ENCODE measurements at regions not wholly inside any gene's neighbourhood (a gene's known extent, or its start where the extent isn't known, plus 50 kb on each side); places are given as distances from the start of the nearest gene placed in this dataset.

DNA sequence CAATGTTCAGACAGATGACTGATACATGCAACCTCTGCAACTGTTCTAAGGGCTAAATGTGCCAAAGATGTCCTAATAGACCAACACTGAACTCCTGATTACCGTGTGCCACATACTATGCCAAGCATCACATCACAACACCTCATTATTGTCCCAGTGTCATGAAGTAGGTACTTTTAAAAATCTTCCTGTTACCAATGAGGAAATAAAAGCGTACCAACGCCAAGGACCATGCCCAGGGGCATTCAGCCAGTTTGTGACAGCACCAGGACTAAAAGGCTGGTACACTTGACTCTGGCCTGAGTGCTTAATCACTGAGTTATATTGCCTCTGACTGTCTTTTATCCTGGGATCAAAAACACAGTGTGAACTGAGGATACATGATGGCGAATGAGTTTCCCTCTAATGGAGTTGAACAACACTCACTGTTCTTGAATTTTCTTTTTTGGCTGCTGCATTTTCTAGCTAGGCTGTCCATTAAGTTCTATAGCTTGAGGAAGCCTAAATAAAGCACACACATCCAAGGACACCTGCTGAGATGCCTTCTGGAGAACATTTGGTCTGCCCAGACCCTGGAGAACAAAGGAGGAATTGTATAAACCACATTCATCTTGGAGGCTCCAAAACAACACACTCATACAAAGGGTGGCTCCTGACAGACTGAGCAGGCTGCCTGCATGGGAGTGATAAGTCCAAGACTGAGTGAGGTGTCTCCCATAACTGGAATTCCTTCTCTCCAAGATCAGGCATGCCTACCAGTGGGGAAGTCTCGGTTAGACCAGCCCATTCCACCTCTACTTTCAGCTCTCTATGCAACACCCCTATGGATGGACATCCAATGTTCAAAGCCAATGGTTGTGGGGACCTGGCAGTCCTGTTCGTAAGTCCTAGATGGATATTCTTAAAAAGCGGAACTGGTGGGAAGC is 126.7 kb upstream of the PRICKLE2 start:
- TF ChIP-seq, protein P1, sequence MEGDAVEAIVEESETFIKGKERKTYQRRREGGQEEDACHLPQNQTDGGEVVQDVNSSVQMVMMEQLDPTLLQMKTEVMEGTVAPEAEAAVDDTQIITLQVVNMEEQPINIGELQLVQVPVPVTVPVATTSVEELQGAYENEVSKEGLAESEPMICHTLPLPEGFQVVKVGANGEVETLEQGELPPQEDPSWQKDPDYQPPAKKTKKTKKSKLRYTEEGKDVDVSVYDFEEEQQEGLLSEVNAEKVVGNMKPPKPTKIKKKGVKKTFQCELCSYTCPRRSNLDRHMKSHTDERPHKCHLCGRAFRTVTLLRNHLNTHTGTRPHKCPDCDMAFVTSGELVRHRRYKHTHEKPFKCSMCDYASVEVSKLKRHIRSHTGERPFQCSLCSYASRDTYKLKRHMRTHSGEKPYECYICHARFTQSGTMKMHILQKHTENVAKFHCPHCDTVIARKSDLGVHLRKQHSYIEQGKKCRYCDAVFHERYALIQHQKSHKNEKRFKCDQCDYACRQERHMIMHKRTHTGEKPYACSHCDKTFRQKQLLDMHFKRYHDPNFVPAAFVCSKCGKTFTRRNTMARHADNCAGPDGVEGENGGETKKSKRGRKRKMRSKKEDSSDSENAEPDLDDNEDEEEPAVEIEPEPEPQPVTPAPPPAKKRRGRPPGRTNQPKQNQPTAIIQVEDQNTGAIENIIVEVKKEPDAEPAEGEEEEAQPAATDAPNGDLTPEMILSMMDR (conservative IDR thresholded peaks at IDR 0.05; ENCODE audit: control insufficient read depth, insufficient read depth, low read depth, low read length), result no peak
- DNase-seq (ENCODE audit: low read depth), result no peak
- H3K4me3 ChIP-seq (ENCODE audit: control insufficient read depth, low read depth, low read length), result no peak overlapping the region

DNA sequence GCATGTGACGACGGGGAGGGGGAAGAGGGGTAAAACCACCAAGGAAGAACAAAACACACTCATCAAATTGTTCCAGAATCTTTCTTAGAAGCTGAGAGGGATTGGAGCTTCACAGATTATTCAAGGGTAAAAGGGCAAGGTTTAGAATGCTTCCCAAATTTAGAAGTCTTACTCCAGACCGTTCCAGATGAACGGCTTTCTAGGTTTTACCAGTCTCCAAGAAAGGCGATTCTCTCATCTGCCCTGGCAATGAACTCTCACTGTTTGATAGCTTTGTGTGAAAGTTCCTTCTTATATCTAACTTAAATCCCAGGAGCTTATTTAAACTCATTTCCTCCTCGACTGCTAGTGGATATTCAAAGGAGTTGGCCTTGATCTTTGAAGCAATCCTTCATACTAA is 124.3 kb upstream of the PRICKLE2 start:
- TF ChIP-seq, protein P1 (conservative IDR thresholded peaks at IDR 0.05; ENCODE audit: control insufficient read depth, insufficient read depth, low read depth, low read length), result no peak
- no peak for DNase-seq (ENCODE audit: low read depth)
- no peak overlapping the region for H3K4me3 ChIP-seq (ENCODE audit: control insufficient read depth, low read depth, low read length)

DNA sequence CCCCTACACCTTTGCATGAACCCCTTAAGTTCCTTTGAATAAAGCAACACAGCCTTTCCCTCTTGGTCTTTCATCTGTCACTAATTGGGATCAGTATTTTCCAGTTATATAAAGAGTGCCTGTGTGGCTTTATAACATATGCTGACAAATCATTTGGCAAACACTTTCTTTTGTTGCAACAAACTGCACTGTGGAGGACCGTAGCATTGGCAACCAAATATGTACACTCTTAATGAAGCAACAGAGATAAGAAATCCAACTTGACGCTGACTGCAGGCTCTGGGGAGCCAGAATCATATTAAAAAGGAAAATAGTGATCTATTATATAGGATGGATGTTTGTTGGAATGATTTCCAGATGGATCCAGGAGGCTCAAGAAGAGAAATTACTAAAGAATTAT is 120.1 kb upstream of the PRICKLE2 start:
- DNase-seq (ENCODE audit: low read depth), result peak; percentile 90
- no peak overlapping the region for H3K4me3 ChIP-seq (ENCODE audit: control insufficient read depth, low read depth, low read length)
- TF ChIP-seq, protein P1 (conservative IDR thresholded peaks at IDR 0.05; ENCODE audit: control insufficient read depth, insufficient read depth, low read depth, low read length), result no peak

DNA sequence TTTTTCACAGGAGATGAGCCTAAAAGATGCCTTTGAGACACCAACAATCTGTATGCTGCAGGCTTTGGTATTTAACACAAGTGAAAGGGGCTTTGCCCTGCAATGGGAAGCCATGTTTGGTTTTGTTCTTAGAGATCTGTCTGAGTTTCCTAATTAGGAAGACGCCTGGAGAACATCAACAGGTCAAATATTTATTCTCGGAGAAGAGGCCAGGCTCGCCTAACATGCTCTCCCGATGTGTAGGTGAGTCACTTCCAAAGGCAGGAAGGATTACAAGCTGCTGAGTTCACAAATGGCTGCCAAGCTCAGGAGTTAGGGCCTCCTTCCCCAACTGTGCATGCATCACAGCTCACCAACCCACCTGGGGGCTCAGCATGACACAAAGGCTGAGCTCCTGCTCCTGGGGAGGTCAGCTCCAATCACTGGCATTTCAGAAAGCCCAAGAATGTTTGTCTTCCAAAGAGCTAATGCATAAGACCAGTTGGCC is 119.5 kb upstream of the PRICKLE2 start:
- TF ChIP-seq, protein P1 (conservative IDR thresholded peaks at IDR 0.05; ENCODE audit: control insufficient read depth, insufficient read depth, low read depth, low read length), result no peak
- H3K4me3 ChIP-seq (ENCODE audit: control insufficient read depth, low read depth, low read length), result no peak overlapping the region
- DNase-seq (ENCODE audit: low read depth), result peak; percentile 90

DNA sequence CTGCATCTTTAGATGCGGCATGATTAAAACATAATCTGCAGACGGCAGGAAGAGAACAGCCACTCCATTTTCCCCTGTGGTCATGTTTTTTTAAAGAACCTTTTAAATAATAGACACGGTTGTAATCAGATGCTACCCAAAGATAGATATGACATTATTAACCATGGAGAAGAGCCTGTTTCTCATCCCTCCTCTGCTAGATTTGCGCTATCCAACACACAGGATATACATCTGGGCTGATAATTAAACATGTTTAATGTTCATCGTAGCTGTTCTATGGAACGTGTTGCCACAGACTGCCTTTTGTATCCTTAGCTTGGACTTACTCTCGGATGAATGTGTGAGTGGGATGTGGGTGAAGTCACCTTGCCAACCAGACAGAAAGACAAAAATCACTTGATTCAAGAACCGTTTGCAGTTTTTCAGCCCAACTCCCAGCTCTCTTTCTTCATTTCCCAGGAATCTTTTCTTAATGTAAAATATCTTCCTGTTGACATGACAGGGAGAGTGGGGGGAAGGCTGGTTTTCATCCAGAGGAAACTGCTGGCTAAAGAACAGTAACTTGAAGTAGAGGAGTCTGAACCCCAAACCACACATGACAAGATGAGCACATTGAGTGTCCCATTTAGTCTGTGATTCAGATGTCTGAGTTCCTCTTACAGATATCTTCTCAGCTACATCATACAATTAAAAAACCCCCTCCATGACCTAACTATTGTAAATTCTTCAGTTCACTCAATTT is 118.6 kb upstream of the PRICKLE2 start:
- H3K4me3 ChIP-seq (ENCODE audit: control insufficient read depth, low read depth, low read length), result no peak overlapping the region
- peak; percentile 81 for DNase-seq (ENCODE audit: low read depth)
- TF ChIP-seq, protein P1 (conservative IDR thresholded peaks at IDR 0.05; ENCODE audit: control insufficient read depth, insufficient read depth, low read depth, low read length), result no peak

DNA sequence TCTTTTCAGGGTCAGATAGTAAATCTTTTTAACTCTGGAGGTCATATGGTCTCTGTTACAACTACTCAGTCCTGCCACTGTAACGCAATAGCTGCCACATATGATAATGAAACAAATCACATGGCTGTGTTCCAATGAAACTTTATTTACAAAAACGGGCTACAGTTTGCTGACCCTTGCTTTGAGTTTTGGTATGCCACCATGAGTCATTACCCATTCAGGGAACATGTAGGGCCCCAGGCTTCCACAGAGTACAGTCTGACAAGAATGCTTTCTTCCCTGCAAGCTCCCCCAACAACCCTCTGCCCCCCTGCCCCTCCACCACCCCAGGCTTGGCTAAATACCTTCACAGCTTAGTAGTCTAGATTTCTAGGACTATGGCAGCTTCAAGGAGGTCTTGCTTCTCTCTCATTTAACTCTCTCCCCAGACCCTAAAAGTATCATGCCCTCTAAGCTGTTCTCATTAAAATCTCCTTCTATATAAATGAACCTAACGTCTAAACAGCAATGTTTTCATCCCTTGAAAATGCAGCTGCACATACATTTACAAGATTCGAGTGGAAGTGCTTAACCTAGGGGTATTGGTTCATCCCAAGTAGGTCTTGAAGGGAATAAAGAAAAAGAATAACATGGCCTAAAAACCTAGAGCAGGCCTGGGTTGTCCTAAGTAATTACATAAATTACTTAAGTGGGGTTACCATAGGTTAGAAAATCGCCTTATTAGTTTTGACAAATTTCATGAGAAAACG is 117.8 kb upstream of the PRICKLE2 start:
- TF ChIP-seq, protein P1 (conservative IDR thresholded peaks at IDR 0.05; ENCODE audit: control insufficient read depth, insufficient read depth, low read depth, low read length), result no peak
- no peak overlapping the region for H3K4me3 ChIP-seq (ENCODE audit: control insufficient read depth, low read depth, low read length)
- DNase-seq (ENCODE audit: low read depth), result peak; percentile 95

Data from fibroblast of mammary gland (primary cell).